ENCODE measurements at regions not wholly inside any gene's neighbourhood (a gene's known extent, or its start where the extent isn't known, plus 50 kb on each side); places are given as distances from the start of the nearest gene placed in this dataset.

DNA sequence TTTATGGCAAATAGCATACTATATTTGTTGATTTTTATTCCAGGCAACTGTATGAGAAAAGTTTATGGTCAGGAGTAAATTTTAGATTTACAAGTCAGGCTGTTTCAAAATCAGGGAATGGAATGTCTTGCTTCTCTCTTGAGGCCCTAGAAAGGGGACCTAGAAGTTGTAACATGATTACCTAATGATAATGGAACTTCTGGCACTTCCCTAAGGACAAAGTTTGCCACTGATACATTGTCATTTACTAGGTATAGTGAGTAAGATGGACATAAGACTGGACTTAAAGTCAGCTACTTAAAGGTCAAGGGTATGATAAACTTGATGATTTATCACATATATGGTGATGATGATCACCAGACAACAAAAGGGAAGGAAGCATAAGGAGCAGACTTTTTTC, 103.3 kb upstream of the VRK2 start:
- TF ChIP-seq, protein P1, sequence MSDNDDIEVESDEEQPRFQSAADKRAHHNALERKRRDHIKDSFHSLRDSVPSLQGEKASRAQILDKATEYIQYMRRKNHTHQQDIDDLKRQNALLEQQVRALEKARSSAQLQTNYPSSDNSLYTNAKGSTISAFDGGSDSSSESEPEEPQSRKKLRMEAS (IDR thresholded peaks at IDR 0.05) = no peak
- TF ChIP-seq TAF7 (optimal IDR thresholded peaks at IDR 0.05; ENCODE audit: borderline replicate concordance, low read depth, low read length) = no peak

All from H1 (cell line).